Endothelial cell of umbilical vein (primary cell): ENCODE measurements at regions not wholly inside any gene's neighbourhood (a gene's known extent, or its start where the extent isn't known, plus 50 kb on each side); places are given as distances from the start of the nearest gene placed in this dataset.

Source experiments
- BruUV-seq: library from RNA; stranded (reverse); fragments of 400-500 nt; replicated peaks from 2 replicates; lab custom pipeline; 2021; lab: Mats Ljungman, UMichigan
- CTCF ChIA-PET: fragments of 300-600, 350-600 bp; sonication (Branson Sonifier 250); formaldehyde crosslinking; loops from one replicate; lab custom pipeline; 2021; ENCODE audit warnings: antibody characterized with exemption, inconsistent platforms; lab: Charles Lee
- POLR2A ChIA-PET: fragments of 300-600, 350-600 bp; sonication (Branson Sonifier 250); formaldehyde crosslinking; loops from one replicate; lab custom pipeline; 2021; ENCODE audit warnings: antibody characterized with exemption, inconsistent platforms; lab: Charles Lee
- DNase-seq: peaks from one replicate; pipeline ENCODE4 v3.0.0-alpha.2; 2011; ENCODE audit warnings: low read depth, low spot score
- FAIRE-seq: peaks from 2 replicates; lab custom pipeline; 2011; peaks lifted over from hg19 to GRCh38; lab: Jason Lieb, UNC
- H2AFZ ChIP-seq: 2 replicates; pipeline ENCODE4 v1.6.0; 2012; ENCODE audit warnings: low read depth, low read length, control low read depth, inconsistent platforms
- H3K27ac ChIP-seq: 2 replicates; pipeline ENCODE4 v1.5.1; 2011; ENCODE audit warnings: low read depth, mild to moderate bottlenecking, control low read depth, low read length, moderate library complexity; ENCODE audit not compliant: insufficient read depth
- H3K27me3 ChIP-seq, 2 experiments: 2 replicates each; pipeline versions ENCODE4 v1.6.0 to v1.6.1; 2011; ENCODE audit warnings: low read length in 2 of 2, mixed read lengths in 1 of 2; ENCODE audit not compliant: control insufficient read depth in 2 of 2, insufficient read depth in 2 of 2
- H3K36me3 ChIP-seq, 2 experiments: 2 replicates in 1 of 2; 3 replicates in 1 of 2; pipeline ENCODE4 v1.5.1; 2011; ENCODE audit warnings: low read length in 2 of 2, mild to moderate bottlenecking in 1 of 2, moderate library complexity in 1 of 2; ENCODE audit not compliant: control insufficient read depth in 2 of 2, insufficient read depth in 2 of 2; ENCODE audit errors: extremely low read depth in 1 of 2
- H3K4me1 ChIP-seq: 3 replicates; pipeline ENCODE4 v1.5.1; 2011; ENCODE audit warnings: mild to moderate bottlenecking, low read length; ENCODE audit not compliant: control insufficient read depth, insufficient read depth; ENCODE audit errors: extremely low read depth
- H3K4me2 ChIP-seq: 2 replicates; pipeline ENCODE4 v1.6.1; 2011; ENCODE audit warnings: low read length, control low read depth, mixed read lengths; ENCODE audit not compliant: insufficient read depth
- H3K4me3 ChIP-seq, 3 experiments: fragments of 200-600 bp in 1 of 3; sonication (generic), shearing (Covaris generic) in 1 of 3; replicated peaks in 1 of 3; 2 replicates each; pipeline ENCODE4 v1.5.1; 2011 to 2016; ENCODE audit warnings: control low read depth in 3 of 3, low read length in 3 of 3, mild to moderate bottlenecking in 2 of 3, inconsistent platforms in 1 of 3, low read depth in 1 of 3, moderate library complexity in 1 of 3; ENCODE audit not compliant: insufficient read depth in 1 of 3
- H3K79me2 ChIP-seq: 2 replicates; pipeline ENCODE4 v1.6.0; 2012; ENCODE audit warnings: low read length, inconsistent platforms; ENCODE audit not compliant: control insufficient read depth, insufficient read depth
- H3K9ac ChIP-seq: replicated peaks from 2 replicates; pipeline ENCODE3; 2011; ENCODE audit warnings: low read length, control low read depth; ENCODE audit not compliant: insufficient read depth; ENCODE audit errors: extremely low read depth
- H3K9me1 ChIP-seq: replicated peaks from 3 replicates; pipeline ENCODE4 v1.6.0; 2011; ENCODE audit warnings: mild to moderate bottlenecking, low read length; ENCODE audit not compliant: control insufficient read depth, insufficient read depth; ENCODE audit errors: extremely low read depth
- H3K9me3 ChIP-seq: replicated peaks from 2 replicates; pipeline ENCODE4 v1.5.1; 2012; ENCODE audit warnings: low read length, inconsistent platforms; ENCODE audit not compliant: control insufficient read depth, insufficient read depth
- H4K20me1 ChIP-seq: replicated peaks from 2 replicates; pipeline ENCODE3; 2011; ENCODE audit warnings: mild to moderate bottlenecking, low read length; ENCODE audit not compliant: control insufficient read depth, insufficient read depth; ENCODE audit errors: extremely low read depth
- GATA2 ChIP-seq: IDR thresholded peaks from 2 replicates; pipeline ENCODE4 v1.7.0; 2011; ENCODE audit warnings: low read depth, mild to moderate bottlenecking, moderate library complexity, mixed read lengths, low read length; ENCODE audit not compliant: insufficient read length, insufficient read depth
- JUN ChIP-seq: IDR thresholded peaks from 2 replicates; pipeline ENCODE4 v1.6.1; 2011; ENCODE audit warnings: borderline replicate concordance, low read depth; ENCODE audit not compliant: insufficient read length, insufficient read depth
- MYC ChIP-seq: IDR thresholded peaks from one replicate; pipeline ENCODE4 v1.6.1; 2011; ENCODE audit warnings: mild to moderate bottlenecking, low read depth, low read length
- dilution Hi-C: fragments of 300-500 bp; cut with MboI; formaldehyde crosslinking; loops from one replicate; pipeline ENCODE4 v1.15.0; 2019; ENCODE audit warnings: low sequenced_read_pairs; ENCODE audit not compliant: extremely low pct_ligation_motif_present
- intact Hi-C: fragments of 100-400 bp; cut with micrococcal nuclease; formaldehyde crosslinking; loops from one replicate; pipeline ENCODE4 v1.10.0; 2022
- TF ChIP-seq, protein P1 (sequence below), 2 donors: IDR thresholded peaks; 1 replicate in 1 of 2; 2 replicates in 1 of 2; pipeline ENCODE4 v1.5.1; 2011; ENCODE audit warnings: low read length in 2 of 2, mild to moderate bottlenecking in 2 of 2, moderate library complexity in 2 of 2, control low read depth in 1 of 2, inconsistent platforms in 1 of 2, low read depth in 1 of 2; ENCODE audit not compliant: insufficient read depth in 1 of 2; ENCODE audit errors: extremely low read depth in 1 of 2

- no peak for FAIRE-seq
- no peaks in the 10 kb centered on the region for H3K79me2 ChIP-seq
- H3K36me3 ChIP-seq, result no peaks in the 10 kb centered on the region
- no peak overlapping the region for H3K9ac ChIP-seq
- intact Hi-C loops (no loop called here), dilution Hi-C loops (no loop called here)
- BruUV-seq, result no TSS peak
- H3K27me3 ChIP-seq, result no peaks in the 10 kb centered on the region
- H3K4me3 ChIP-seq, result no peak overlapping the region
- TF ChIP-seq, protein P1, sequence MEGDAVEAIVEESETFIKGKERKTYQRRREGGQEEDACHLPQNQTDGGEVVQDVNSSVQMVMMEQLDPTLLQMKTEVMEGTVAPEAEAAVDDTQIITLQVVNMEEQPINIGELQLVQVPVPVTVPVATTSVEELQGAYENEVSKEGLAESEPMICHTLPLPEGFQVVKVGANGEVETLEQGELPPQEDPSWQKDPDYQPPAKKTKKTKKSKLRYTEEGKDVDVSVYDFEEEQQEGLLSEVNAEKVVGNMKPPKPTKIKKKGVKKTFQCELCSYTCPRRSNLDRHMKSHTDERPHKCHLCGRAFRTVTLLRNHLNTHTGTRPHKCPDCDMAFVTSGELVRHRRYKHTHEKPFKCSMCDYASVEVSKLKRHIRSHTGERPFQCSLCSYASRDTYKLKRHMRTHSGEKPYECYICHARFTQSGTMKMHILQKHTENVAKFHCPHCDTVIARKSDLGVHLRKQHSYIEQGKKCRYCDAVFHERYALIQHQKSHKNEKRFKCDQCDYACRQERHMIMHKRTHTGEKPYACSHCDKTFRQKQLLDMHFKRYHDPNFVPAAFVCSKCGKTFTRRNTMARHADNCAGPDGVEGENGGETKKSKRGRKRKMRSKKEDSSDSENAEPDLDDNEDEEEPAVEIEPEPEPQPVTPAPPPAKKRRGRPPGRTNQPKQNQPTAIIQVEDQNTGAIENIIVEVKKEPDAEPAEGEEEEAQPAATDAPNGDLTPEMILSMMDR (IDR thresholded peaks at IDR 0.05; ENCODE audit: extremely low read depth in 1 of 2, insufficient read depth in 1 of 2, low read depth in 1 of 2, low read length in 2 of 2), result no peak
- TF ChIP-seq GATA2 (no peak), JUN (no peak)
- CTCF ChIA-PET, result no interaction called here
- no peak overlapping the region for H3K4me2 ChIP-seq
- no peak overlapping the region for H3K27ac ChIP-seq
- no peak overlapping the region for H2AFZ ChIP-seq
- no peak for DNase-seq
- H3K9me1 ChIP-seq, result no peaks in the 10 kb centered on the region
- H3K4me1 ChIP-seq, result peaks cover 6% of the 10 kb centered on the region
- no peaks in the 10 kb centered on the region for H4K20me1 ChIP-seq
- no peaks in the 10 kb centered on the region for H3K9me3 ChIP-seq
- POLR2A ChIA-PET, result no interaction called here
These were observed 315.2 kb upstream of the ZNF32 start for GRCh38 chr10:43963793-43964425.

DNA sequence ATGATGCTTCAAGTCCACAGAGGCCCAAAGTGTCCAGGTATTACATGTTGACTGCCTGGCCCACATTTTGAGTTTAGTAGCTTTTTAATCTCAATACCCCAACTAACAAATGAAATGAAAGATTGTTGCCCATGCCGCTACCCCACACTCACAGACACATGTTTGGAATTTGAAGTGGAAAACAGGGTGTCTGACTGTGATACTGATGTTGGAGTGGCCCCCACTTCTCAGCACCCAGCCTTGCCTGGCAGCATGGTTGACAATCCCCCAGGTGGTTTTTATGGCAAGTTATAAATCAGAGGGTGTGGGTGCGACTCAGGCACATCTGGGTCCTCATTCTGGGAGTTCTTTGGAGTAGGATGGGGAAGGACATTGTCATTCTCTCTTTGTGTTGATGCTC, 314.7 kb upstream of the ZNF32 start:
- no peaks in the 10 kb centered on the region for H3K79me2 ChIP-seq
- DNase-seq (no peak), FAIRE-seq (no peak)
- no peaks in the 10 kb centered on the region for H3K9me1 ChIP-seq
- H2AFZ ChIP-seq, result no peak overlapping the region
- intact Hi-C loops (no loop called here), dilution Hi-C loops (no loop called here)
- H3K9me3 ChIP-seq, result no peaks in the 10 kb centered on the region
- H3K4me1 ChIP-seq, result peaks cover 6% of the 10 kb centered on the region
- no peaks in the 10 kb centered on the region for H3K36me3 ChIP-seq
- no peak overlapping the region for H3K27ac ChIP-seq
- no peak overlapping the region for H3K9ac ChIP-seq
- no peaks in the 10 kb centered on the region for H4K20me1 ChIP-seq
- BruUV-seq, result no TSS peak
- POLR2A ChIA-PET, result no interaction called here
- no peak overlapping the region for H3K4me2 ChIP-seq
- H3K27me3 ChIP-seq, result no peaks in the 10 kb centered on the region
- CTCF ChIA-PET, result no interaction called here
- TF ChIP-seq MYC, result no peak
- no peak overlapping the region for H3K4me3 ChIP-seq
